Mucosa of descending colon (tissue), 3 donors: ENCODE measurements at regions not wholly inside any gene's neighbourhood (a gene's known extent, or its start where the extent isn't known, plus 50 kb on each side); places are given as distances from the start of the nearest gene placed in this dataset.
A peak's percentile ranks its signal among the peaks of the same experiment; 100 is the strongest.

ENCODE experiments used
- ATAC-seq: fragments of 200-7000 bp; cut with Tn5 transposase; one replicate; pipeline ENCODE4 v1.9.1; 2020; ENCODE audit warnings: mild to moderate bottlenecking, moderate library complexity
- DNase-seq, 3 donors: peaks; one replicate each; pipeline ENCODE4 v3.0.0-alpha.2; 2020
- H3K36me3 ChIP-seq: fragments of 200-600 bp; one replicate; pipeline ENCODE4 v1.8.0; 2021; ENCODE audit warnings: low read depth, mild to moderate bottlenecking
- H3K4me1 ChIP-seq: fragments of 200-600 bp; one replicate; pipeline ENCODE4 v1.8.0; 2021; ENCODE audit warnings: low read depth, mild to moderate bottlenecking
- H3K4me3 ChIP-seq: fragments of 200-600 bp; one replicate; pipeline ENCODE4 v1.8.0; 2021; ENCODE audit warnings: mild to moderate bottlenecking
- H3K9me3 ChIP-seq: fragments of 200-600 bp; one replicate; pipeline ENCODE4 v1.8.0; 2021; ENCODE audit warnings: mild to moderate bottlenecking
- intact Hi-C, 2 donors: fragments of 100-400 bp; cut with DNase I in 1 of 2; cut with micrococcal nuclease in 1 of 2; formaldehyde crosslinking; loops; one replicate each; pipeline versions ENCODE4 v1.11.0 to v1.11.1; 2022; cut with DNase I, micrococcal nuclease
- TF ChIP-seq, protein P1 (sequence below): fragments of 200-600 bp; IDR thresholded peaks from one replicate; pipeline ENCODE4 v1.8.0; 2022; ENCODE audit warnings: antibody characterized with exemption, mild to moderate bottlenecking
- donor health status: DM: no; HTN: no; CAD: no; lungs with moderate emphysema.
- donor health status: DM: no; HTN: no; CAD: no.
- donor health status: DM: no; HTN: yes; CAD: no.

DNA sequence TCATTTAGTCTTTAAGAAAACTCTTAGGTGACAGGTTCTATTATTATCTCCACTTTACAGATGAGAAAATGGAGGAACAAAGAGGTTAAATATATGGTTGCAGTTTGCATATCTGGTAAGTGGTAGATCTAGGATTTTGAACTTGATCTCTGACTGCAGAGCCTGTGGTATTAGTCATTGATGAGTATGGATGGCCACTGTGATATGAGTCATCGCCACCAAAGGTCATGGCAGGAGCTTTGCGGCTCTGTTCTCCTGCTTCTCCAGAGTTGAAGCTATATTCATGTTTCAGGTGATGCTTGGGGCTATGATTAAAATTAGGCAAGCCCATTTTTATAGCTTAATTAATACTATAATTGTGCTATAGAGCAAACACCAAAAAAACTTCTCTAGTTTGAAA lies 306.2 kb upstream of the DPPA4 start:
- Histone ChIP-seq H3K36me3 (no peaks in the 10 kb centered on the region), H3K4me3 (no peak overlapping the region), H3K9me3 (no peaks in the 10 kb centered on the region), H3K4me1 (no peaks in the 10 kb centered on the region)
- intact Hi-C loops = no loop called here
- TF ChIP-seq, protein P1, sequence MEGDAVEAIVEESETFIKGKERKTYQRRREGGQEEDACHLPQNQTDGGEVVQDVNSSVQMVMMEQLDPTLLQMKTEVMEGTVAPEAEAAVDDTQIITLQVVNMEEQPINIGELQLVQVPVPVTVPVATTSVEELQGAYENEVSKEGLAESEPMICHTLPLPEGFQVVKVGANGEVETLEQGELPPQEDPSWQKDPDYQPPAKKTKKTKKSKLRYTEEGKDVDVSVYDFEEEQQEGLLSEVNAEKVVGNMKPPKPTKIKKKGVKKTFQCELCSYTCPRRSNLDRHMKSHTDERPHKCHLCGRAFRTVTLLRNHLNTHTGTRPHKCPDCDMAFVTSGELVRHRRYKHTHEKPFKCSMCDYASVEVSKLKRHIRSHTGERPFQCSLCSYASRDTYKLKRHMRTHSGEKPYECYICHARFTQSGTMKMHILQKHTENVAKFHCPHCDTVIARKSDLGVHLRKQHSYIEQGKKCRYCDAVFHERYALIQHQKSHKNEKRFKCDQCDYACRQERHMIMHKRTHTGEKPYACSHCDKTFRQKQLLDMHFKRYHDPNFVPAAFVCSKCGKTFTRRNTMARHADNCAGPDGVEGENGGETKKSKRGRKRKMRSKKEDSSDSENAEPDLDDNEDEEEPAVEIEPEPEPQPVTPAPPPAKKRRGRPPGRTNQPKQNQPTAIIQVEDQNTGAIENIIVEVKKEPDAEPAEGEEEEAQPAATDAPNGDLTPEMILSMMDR = no peak
- ATAC-seq = no peak
- DNase-seq = no peak

DNA sequence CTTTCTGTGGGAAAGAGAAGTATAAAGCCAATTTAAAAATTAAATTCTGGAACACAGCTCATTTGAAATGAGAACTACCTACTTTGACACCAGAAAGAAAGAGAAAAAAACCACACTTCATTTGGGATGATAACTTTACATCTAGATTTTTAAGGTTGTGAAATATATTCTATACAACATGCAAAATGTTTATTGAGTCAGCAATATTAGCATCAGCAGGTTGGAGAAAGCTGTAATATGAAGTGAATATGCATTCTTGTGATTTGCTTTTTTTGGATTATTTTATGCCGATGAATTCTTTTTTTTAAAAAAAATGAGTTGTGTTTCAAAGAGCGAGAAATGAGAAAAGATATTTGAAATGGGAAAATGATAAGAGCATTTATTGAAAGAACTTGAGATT lies 307.0 kb upstream of the DPPA4 start:
- H3K36me3 ChIP-seq = no peaks in the 10 kb centered on the region
- no peaks in the 10 kb centered on the region for H3K4me1 ChIP-seq
- H3K9me3 ChIP-seq = no peaks in the 10 kb centered on the region
- TF ChIP-seq, protein P1 = no peak
- ATAC-seq (no peak), DNase-seq (no peak)
- H3K4me3 ChIP-seq = no peak overlapping the region
- intact Hi-C loops = no loop called here

DNA sequence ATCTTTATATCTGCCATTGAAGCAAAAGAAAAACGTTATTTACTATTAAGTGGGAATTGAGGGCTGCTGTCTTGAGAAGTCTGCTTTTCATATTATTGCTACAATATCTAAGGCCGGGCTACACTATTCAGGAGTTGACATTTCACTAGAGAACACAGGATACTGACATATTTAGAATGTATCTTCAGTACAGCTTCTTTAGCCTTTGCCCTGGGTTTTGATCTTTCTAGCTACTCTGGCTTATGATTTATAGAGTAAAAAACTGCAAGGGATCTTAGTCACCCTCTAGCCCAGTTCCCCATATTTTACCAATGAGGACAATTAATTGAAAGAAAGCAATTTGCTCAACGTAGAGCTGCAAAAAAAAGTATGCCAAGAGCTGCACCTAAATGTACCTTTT lies 307.4 kb upstream of the DPPA4 start:
- Histone ChIP-seq H3K4me3 (no peak overlapping the region), H3K4me1 (no peaks in the 10 kb centered on the region), H3K36me3 (no peaks in the 10 kb centered on the region), H3K9me3 (no peaks in the 10 kb centered on the region)
- ATAC-seq (no peak), DNase-seq (no peak)
- TF ChIP-seq, protein P1 = no peak
- intact Hi-C loops = no loop called here

DNA sequence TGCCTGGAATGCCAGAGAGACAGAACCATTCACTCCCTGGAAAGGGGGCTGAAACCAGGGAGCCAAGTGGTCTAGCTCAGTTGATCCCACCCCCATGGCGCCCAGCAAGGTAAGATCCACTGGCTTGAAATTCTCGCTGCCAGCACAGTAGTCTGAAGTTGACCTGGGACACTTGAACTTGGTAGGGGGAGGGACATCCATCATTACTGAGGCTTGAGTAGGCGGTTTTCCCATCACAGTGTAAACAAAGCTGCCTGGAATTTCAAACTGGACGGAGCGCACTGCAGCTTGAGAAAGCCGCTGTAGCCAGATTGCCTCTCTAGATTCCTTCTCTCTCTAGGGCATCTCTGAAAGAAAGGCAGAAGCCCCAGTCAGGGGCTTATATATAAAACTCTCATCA lies 310.7 kb upstream of the DPPA4 start:
- Histone ChIP-seq H3K36me3 (no peaks in the 10 kb centered on the region), H3K9me3 (peaks cover 5% of the 10 kb centered on the region), H3K4me3 (no peak overlapping the region), H3K4me1 (no peaks in the 10 kb centered on the region)
- DNase-seq = no peak
- ATAC-seq = no peak
- intact Hi-C loops = no loop called here
- TF ChIP-seq, protein P1 = no peak

DNA sequence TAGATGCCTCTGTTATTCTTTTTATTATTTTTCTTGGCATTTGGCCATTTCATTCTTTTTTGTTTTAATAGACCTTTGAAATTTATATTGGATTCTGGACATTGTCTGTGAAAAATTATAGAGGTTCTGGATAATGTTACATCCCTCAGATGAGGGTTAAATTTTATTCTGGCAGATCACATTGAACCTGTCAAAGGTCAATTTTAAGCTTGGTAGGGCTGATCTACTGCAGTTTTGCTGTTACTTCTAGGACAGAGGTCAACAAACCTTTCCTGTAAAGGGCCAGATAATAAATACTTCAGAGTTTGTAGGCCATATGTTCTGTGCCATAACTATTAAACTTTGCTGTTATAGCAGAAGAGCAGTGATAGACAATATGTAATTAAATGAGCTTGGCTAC lies 318.9 kb upstream of the DPPA4 start:
- DNase-seq (no peak), ATAC-seq (no peak)
- Histone ChIP-seq H3K4me1 (no peaks in the 10 kb centered on the region), H3K9me3 (peaks cover 5% of the 10 kb centered on the region), H3K36me3 (no peaks in the 10 kb centered on the region), H3K4me3 (no peak overlapping the region)
- TF ChIP-seq, protein P1 = no peak
- intact Hi-C loops = no loop called here

DNA sequence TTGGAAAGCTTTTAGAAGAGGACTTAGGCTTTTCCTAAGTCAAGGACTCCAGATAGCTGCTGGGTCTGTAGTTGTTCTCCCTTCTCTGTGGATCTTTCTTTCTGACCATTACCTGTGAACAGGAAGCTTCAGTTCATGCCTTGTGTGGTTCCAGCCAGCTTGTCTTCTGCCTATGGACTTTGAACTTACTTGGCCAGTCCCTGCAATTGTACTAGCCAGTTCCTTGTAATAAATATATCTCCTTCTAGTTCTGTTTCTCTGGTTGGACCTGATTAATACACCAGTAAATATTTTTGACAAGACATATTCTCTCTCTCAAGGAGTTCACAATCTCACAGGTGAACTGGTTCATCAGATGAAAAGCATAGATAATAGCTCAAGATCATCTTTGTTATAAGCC lies 341.3 kb upstream of the DPPA4 start:
- no peak overlapping the region for H3K4me3 ChIP-seq
- H3K4me1 ChIP-seq = no peaks in the 10 kb centered on the region
- intact Hi-C loops = no loop called here
- TF ChIP-seq, protein P1 = no peak
- ATAC-seq (peak; percentile 18), DNase-seq (no peak)
- no peaks in the 10 kb centered on the region for H3K9me3 ChIP-seq
- H3K36me3 ChIP-seq = no peaks in the 10 kb centered on the region
